Left ventricle myocardium superior (tissue), 1 donor: ENCODE measurements at regions not wholly inside any gene's neighbourhood (a gene's known extent, or its start where the extent isn't known, plus 50 kb on each side); places are given as distances from the start of the nearest gene placed in this dataset.
A peak's percentile ranks its signal among the peaks of the same experiment; 100 is the strongest.
"Not testable (repeated sequence)": the region's sequence is repeated elsewhere in the genome, so short reads cannot be mapped to it uniquely, and the experiment has no call there.

Experiments
- ATAC-seq: fragments of 200-7000 bp; cut with Tn5 transposase; one replicate; pipeline ENCODE4 v1.9.1; 2020; ENCODE audit warnings: mild to moderate bottlenecking, moderate library complexity
- DNase-seq: peaks from one replicate; pipeline ENCODE4 v3.0.0-alpha.2; 2020
- intact Hi-C: fragments of 100-400 bp; cut with micrococcal nuclease; formaldehyde crosslinking; loops from one replicate; pipeline ENCODE4 v1.11.0; 2022
- donor health status: DM: no; HTN: yes; CAD: no; lungs with severe emphysema.

DNA sequence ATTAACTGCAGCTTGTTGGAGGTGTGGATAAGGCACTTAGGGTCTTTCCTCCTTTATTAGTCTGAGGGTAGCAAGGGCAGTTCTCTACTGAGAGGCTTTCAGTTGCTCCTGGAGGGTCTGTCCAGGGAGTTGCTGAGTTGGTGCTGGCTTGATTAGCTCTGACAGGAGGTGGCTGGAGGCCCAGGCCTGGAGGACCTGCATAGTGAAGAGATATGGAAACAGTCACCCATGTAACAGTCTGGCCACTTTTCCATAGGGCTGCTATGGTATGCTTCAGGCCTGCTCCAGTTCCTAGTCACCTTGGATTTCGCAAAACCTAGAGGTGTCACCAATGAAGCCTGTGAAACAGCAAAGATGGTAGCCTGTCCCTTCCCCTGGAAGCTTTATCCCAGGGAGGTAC lies 143.3 kb upstream of the SLC38A2 start:
- intact Hi-C loops, result no loop called here
- ATAC-seq (peak; percentile 84), DNase-seq (peak; percentile 48)

GRCh38 chr12:46514886-46515285 lies 142.3 kb upstream of the SLC38A2 start:
- DNase-seq (no peak), ATAC-seq (no peak)
- intact Hi-C loops, result no loop called here

GRCh38 chr12:46510257-46510656 lies 137.7 kb upstream of the SLC38A2 start:
- ATAC-seq, DNase-seq, intact Hi-C loops: not testable (repeated sequence)

DNA sequence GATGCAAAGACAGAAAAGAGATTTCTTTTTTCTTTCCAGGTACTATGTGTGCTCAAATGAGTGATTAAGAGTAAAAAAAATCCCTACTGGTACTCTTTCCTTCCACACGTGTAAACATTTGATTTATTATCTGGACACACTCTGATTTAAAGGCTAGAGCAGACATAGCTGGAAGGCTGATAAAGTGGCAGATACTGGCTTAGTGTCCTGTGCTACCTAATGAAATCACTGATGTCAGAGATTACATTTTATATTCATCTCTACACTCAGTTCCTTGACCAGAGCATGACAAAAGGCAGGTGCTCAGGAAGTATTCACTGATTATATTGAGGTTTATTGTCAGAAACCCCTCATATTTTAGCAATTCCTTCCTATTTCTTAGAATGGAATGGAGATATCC lies 136.6 kb upstream of the SLC38A2 start:
- intact Hi-C loops, result no loop called here
- no peak for DNase-seq
- ATAC-seq, result no peak

DNA sequence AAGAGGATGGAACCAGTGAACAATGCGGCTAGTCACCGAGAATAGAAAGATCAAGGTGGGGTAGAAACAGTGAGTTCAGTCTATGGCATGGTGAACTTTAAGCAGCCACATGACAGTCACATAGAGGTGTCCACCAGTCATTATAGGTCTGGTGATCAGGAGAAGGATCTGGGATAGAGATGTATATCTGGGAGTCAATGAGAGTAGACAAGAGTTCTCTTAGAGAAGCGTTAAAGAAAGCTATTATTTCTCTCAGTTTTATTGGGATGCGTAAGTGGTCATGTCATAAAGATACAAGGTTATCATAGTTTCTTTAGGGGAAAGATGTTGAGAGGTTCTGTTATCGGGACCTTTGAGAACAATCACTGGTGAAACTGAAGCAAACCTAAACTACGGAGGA lies 136.1 kb upstream of the SLC38A2 start:
- DNase-seq (no peak), ATAC-seq (no peak)
- intact Hi-C loops, result no loop called here

GRCh38 chr12:46507766-46508165 lies 135.2 kb upstream of the SLC38A2 start:
- intact Hi-C loops, result no loop called here
- ATAC-seq (no peak), DNase-seq (no peak)

DNA sequence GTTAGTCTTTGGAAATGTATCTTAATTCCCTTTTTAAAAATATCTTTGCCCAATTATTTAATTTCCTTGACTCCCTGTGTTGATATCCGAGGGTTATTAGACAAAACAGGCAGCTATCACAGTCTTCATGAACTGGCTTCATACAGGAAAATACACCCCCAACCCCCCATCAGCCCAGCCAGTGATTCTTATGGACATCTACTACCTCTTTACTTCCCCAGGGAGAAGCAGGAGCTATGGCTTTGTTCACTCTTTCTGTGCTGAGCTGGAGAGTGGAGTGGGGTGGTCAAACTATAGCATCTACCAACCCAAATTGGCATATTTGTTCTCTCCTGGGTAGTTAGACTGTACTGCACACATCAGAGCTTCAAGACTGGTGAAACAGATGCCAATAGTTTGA lies 134.4 kb upstream of the SLC38A2 start:
- DNase-seq, result no peak
- intact Hi-C loops, result no loop called here
- ATAC-seq, result no peak

DNA sequence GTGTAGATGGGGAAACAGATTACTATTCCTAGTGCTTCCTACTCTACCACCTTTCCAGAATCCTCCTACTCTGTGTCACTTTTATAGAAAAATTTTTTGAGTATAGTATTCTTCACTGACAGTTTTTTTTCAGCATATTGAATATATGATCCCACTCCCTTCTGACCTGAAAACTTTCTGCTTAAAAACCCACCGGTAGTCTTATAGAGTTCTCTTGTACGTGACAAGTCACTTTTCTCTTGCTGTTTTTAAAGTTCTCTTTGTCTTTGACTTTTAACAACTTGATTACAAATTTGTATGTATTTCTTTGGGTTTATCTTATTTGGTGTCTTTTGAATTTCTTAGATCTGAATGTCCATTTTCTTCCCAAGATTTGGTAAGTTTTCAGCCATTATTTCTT lies 133.6 kb upstream of the SLC38A2 start:
- no peak for DNase-seq
- intact Hi-C loops, result no loop called here
- no peak for ATAC-seq

- ATAC-seq (no peak), DNase-seq (no peak)
- intact Hi-C loops, result no loop called here
Measured at GRCh38 chr12:46504494-46504893, 131.9 kb upstream of the SLC38A2 start.

- DNase-seq, result no peak
- intact Hi-C loops, result no loop called here
- no peak for ATAC-seq
Measured at GRCh38 chr12:46503637-46504175, 131.1 kb upstream of the SLC38A2 start.

DNA sequence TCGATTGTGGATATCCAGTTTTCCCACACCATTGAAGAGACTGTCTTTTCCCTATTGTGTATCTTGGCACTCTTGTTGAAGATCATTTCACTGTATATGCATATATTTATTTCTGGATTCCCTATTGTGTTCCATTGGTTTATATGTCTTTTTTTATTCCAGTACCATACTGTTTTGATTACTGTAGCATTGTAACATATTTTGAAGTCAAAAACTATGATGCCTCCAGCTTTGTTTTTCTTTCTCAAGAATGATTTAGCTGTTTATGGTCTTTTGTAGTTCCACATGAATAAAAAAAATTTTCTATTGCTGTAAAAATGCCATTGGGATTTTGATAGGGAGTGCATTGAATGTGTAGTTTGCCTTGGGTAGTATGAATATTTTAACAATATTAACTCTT lies 128.1 kb upstream of the SLC38A2 start:
- intact Hi-C loops, result no loop called here
- DNase-seq, result no peak
- ATAC-seq, result no peak

GRCh38 chr12:46499901-46500300 lies 127.3 kb upstream of the SLC38A2 start:
- ATAC-seq (no peak), DNase-seq (no peak)
- intact Hi-C loops, result no loop called here

DNA sequence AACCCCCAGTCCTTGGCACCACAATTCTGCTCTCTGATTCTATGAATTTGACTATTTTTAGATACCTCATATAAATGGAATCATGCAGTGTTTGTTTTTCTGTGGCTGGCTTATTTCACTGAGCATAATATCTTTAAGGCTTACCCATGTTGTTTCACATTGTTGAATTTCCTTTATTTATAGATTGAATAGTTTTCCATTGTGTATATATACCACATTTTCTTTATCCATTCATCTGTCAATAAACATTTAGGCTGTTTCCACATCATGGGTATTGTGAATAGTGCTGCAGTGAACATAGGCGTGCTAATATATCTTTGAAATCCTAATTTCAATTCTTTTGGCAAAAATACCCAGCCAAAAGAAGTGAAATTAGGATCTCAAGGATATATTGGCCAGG lies 126.7 kb upstream of the SLC38A2 start:
- ATAC-seq, result no peak
- intact Hi-C loops, result no loop called here
- DNase-seq, result no peak

DNA sequence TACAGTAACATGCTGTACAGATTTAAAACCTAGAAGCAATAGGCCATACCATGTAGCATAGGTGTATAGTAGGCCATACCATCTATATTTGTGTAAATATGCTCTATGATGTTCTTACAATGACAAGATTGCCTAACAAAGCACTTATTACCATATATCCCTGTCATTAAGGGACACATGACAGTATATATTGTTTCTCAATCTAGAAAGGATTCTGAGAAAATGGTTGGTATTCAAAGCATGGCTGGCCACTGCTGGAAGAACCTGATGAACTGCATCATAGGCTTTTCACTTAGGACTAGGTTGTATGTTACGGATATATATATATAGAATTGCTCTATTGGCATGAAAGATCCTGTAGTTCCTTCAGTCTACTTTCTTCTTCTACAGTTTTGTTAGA lies 125.2 kb upstream of the SLC38A2 start:
- DNase-seq (no peak), ATAC-seq (no peak)
- intact Hi-C loops, result no loop called here

DNA sequence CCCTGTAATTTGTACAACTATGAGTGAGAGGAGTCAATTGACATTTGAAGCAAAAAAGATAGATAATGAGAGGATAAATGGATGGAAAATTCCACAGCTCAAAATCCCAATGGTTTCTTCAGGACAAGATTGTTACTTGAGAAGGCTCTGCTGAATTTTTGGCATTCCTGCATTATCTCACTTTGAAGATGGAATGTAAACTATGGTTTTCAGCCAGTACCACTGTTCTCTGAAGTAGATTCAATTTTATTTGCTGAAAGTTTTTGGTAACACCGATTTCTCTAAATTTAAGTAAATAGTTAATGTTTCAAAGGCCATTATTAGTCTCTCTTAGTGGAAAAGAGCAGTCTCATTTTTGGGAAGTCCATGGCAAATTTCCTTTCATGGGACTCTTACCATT lies 121.9 kb upstream of the SLC38A2 start:
- intact Hi-C loops, result no loop called here
- no peak for ATAC-seq
- DNase-seq, result no peak

- no peak for ATAC-seq
- intact Hi-C loops, result no loop called here
- no peak for DNase-seq
Measured at GRCh38 chr12:46493834-46494181, 121.2 kb upstream of the SLC38A2 start.

DNA sequence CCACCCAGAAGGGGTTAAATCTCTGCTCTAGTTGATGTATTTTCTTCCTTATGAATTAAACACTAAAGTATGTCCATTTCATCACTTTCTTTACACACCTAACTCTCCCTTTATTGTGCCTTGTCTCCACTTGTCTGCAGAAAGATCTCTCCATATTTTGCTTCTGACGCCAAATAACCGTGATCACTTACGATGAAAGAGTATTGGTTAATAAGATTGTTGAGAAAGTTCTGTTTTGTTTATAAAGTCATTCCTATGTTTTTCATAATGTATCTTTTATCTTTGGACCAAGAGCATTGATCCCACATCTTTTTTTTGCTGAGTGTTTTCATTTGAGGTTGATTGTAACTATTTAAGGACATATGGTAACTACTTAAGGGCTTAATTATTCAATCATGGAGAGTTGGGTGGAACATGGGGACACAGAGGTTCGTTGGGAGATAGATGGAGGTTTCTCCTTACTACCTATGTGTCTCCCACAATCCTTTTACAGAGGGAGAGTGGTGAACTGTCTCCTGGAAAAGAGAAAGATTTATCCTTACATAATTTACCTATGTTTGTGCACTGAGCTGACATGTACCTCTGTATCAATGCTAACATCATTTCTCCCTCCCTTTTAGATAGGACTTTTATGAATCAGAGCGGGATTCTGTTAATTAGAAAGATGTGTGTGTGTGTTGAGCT lies 120.7 kb upstream of the SLC38A2 start:
- ATAC-seq (no peak), DNase-seq (no peak)
- intact Hi-C loops, result no loop called here

GRCh38 chr12:46492471-46493085 lies 120.0 kb upstream of the SLC38A2 start:
- ATAC-seq, result peak; percentile 42

DNA sequence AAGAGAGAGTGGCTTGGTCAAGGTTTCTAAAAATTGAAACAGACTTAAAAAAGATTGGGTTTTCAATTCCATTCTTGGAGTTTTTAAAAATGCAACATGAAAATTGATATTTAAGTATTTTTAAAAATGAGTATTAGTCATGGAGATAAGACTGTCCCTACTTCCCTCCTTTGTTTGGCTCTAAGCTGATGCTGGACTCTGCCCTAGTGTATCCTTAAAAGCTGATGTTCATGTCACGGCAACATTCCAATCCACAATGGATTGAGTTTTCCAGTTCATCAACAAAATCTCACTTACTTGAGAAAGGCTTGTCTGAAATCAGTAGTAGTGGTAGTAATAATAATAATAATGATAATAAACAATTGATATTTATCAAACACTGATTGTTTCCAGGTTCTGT lies 119.0 kb upstream of the SLC38A2 start:
- ATAC-seq (no peak), DNase-seq (no peak)
- intact Hi-C loops, result no loop called here

More at GRCh38 chr12:46492471-46493085, 120.0 kb upstream of the SLC38A2 start:
- DNase-seq, result no peak
- intact Hi-C loops, result no loop called here

DNA sequence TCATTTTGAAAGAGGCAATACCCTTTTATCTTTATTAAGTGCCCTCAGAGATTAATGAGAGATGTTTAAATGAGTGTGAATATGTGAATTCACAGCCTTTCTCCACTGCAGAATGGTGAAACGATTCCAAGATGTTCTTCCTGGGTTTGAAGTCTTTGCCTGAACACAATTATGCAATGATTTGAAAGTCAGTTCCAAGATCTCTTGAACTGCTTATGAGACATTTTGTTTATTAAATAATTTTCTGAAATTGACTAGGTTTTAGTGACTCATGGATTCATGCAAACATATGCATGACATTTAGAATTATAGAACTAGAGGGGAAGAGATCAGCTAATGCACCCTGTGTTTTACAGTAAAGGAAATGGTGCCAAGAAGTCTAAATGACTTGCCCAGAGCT lies 118.1 kb upstream of the SLC38A2 start:
- intact Hi-C loops, result no loop called here
- ATAC-seq (peak; percentile 59), DNase-seq (no peak)

DNA sequence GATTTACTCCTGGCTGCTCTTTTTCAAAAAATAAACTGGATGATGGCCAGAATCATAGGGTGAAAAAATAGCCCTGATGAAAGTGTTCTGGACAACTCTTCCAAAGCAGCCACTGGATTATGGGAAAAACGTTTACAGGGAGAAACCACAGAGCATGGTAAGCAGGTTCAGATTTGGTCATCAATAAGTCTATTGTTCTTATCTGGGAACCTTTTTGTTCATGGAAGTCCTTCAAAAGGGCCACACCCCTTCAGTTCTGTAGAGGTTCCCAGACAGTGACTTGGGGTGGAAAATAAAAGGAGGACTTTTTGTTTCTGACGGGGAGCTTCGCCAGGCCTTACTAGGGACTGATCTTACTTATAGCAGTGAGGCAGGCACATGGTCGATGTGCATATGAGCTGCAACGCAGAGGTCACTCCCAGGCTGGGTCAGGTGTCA lies 117.4 kb upstream of the SLC38A2 start:
- DNase-seq, result no peak
- ATAC-seq, result peak; percentile 61

More for the DNA sequence above, 117.4 kb upstream of the SLC38A2 start:
- intact Hi-C loops, result no loop called here
